ENCODE measurements at regions not wholly inside any gene's neighbourhood (a gene's known extent, or its start where the extent isn't known, plus 50 kb on each side); places are given as distances from the start of the nearest gene placed in this dataset.
A peak's percentile ranks its signal among the peaks of the same experiment; 100 is the strongest.
"Not testable (repeated sequence)": the region's sequence is repeated elsewhere in the genome, so short reads cannot be mapped to it uniquely, and the experiment has no call there.

DNA sequence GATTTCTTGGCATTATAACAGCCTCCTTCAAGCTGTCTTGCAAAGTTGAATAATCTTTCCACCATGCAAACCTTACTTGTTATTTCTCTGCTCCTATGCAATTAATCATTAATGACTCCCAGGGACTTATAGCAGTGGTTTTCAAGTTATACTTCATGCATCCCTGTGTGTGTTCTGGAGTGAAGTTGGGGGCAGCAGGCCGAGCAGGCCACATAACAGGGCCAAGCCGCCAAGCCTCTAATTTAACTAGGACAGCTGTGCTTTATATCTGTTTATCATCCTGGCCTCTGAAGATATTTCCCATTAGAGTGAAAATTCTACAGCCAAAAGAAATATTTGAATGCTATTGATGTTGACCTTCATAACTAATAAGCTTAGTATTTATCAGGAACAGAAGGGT lies 133.5 kb upstream of the PAK3 start:
- no peak for DNase-seq

DNA sequence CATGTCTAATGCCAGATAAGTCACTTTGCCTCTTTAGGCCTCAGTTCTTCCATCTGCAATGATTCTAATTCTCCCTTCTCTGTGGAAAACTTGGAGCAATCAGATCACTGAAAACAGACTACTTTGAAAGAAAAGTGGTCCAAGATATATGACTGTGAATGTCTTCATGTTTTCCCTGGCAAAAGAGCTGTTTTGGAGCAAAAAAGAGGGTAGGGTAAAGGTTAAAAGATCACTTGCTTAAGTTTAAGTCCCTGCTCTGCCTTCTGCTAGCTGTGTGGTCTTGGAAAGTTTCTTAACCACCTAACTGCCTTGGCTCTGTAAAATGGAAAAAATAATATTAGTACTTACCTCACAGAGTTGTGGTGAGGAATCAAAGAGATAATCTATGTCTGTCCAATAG lies 140.3 kb upstream of the PAK3 start:
- DNase-seq: no peak

DNA sequence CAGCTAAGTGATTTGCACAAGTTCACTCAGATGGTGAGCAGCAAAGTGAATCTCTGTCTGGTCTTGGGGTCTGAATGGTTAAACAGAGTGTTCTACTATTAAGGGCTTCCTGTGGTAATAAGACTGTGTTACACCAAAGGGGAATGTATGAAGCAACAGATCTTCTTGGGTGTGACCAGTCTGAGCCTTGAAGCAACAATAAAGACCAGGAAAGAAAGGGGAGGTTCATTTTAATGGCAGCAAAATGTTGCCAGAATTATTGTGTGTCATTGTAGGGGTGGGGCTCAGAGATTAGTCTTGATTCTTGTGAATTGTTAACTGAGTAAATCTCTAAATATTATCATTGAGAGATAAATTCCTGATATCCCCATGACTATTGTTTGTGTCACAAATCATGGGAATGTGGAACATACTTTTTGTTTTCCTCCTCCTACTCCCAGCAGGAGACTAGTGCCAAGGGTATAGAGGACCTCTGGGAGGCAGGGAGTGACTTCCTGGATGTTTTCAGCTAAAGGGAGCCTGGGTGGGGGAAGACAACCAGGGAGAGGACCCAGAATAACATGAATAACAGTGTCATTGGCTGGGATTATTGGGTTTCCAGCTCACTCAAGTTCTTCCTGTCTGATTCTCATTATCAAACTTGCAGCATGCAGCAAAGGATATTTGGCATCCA lies 141.4 kb upstream of the PAK3 start:
- DNase-seq: no peak

DNA sequence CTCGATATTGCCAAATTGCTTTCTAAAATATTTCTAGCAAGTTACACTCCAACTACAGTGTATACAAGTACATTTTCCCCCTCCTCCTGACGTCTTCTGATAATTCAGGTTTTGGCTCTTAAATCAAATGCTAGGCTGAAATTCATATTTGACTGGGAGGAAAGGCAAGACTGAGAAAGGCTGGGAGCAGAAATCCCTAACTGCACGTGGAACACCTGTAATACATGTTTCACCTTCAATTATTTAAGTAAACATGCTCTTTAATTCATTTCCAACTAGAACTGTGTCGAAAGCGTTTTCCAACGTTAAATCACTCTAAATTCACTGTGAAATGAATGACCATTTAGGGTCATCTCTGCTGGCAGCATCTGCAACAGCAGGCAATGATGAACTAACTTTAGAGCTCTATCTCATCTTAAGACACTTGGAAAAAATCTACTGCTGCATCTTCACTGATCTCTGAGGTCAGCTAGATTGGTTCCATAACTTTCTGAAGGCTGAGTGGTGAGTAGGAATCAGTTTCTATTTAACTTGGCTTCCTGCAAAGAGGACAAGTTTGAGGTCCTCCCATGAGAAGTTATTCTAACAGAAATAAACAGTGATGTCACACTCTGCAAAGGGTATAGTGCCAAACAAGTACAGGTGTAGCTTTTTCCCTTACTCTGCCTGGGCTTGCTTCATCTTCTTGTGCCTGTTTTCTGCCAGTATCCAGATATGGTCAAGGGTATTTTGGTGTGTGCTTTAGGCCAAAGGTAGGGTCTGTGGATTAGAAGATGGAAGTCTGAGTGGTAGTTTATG lies 144.3 kb upstream of the PAK3 start:
- DNase-seq: no peak

DNA sequence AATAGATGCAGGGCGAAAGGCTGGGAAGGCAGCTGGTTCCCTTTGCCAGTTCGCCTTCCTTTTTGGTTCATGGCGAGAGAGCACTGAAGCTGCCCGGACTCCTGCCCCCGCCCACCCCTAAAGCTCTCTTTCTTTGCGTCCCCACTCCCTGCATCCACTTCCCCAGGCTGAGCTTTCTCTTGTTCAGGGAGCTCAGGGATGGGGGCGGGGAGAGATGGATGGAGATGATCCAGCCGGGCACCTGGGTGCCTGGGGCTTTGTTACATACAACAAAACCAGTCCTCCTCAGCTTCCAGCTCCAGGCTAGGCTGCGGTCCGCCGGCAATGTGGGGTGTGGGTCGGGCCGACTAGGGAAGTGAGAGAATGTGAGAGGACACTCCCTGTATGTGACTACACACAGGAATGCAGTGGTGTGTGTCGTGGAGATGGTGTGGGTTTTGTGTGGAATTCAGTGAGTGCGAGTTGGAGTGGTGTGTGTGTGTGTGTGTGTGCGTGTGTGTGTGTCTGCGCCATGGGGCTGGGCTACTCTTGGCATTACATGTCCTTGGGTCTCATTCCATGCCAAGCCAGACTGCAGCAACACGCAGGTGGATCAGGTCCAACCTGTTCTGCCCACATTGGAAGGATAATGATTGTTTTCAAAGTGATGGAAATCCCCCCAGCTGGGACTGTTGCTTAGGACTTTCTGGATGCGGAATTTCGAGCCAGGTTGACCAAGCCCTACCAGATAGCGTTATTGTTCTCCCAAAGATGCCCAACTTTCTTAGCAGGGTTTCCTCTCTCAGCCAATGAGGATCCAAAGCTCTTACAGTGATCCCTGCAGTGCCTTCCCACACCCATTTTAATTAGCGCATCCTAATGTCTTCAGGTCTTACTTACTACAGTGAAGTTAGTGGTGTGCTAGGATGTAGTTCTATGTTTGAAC lies 149.4 kb upstream of the CHRDL1 start:
- no peak for DNase-seq

DNA sequence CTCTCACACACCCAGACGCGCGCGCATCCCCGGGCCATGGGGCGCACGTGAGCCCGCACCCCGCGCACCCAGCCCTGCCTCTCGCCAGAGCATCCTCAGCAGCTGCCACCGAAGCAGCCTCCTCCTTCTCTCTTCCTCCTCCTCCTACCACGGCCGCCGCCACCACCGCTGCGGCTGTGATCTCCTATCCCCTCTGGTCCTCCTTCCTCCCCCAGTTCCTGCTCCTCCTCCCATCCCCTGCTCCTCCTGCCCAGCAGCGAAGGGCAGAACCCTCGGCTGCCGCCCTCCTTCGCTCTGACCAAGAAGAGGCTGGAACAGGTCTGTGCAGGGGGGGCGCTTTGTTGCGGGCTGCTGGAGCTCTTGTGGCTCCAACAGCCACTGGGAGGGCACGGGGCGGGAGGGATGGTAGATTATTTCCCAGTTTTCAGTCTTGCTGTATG lies 148.7 kb upstream of the CHRDL1 start:
- no peak for DNase-seq

DNA sequence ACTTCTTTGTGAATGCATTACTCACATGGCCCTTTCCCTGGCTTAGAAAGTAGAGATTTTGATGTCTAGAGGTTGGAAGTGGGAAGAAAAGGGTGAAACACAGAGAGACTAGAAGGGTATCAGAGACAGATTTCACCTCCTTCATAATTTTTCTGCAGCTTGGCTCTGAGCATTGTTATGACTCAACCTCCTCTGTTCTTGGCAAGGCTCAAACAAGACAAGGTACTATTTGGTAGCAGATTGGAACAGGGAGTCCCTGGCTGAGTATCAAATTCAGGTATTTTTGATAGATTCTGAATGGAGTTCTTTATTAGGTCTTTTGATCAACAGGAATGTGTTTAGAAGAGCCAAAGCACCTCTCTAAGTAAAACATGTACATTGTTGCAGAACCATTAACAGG lies 146.3 kb upstream of the CHRDL1 start:
- DNase-seq: no peak

DNA sequence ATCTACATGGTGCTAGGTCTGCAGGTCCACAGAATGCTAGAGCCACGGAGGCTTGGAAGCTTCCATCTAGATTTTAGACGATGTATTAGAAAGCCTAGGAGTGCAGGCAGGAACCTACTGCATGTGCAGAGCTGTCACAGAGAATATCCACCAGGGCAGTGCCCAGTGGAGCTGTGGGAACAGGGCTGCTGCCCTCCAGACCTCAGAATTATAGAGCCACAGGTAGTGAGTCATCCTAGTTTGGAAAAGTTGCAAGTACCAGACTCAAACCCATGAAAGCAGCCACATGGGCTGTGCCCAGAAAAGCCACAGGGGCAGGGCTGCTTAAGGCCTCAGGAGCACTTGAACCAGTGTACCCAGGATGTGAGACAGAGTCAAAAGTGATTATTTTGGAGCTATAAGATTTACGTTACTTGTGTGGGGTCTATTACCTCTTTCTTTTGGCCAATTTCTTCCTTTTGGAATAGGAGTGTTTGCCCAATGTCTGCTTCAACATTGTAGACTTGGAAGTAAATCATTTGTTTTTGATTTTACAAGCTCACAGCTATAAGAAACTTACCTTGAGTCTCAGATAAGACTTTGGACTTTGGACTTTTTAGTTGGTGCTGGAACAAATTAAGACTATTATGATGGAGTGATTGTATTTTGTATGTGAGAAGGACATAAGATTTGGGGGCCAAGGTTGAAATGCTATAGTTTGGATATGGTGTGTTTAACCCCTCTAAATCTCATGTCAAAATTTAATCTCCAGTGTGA lies 143.5 kb upstream of the CHRDL1 start:
- DNase-seq: no peak

DNA sequence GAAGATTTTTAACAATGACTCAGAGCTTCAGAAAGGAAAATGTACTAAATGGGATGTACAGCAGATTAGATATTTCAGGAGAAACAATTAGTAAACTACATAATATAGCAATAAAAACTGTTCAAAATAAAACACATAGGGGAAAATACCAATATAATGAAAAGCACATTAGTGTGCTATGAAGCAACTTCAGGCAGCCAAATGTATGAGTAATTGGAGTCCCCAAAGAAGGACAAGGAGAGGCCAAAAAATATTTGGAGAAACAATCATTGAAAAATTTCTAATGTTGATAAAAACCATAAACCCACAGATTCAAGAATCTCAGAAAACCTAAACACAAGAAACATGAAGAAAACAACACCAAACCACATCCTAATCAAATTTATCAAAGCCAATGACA lies 129.3 kb upstream of the CHRDL1 start:
- DNase-seq: no peak

DNA sequence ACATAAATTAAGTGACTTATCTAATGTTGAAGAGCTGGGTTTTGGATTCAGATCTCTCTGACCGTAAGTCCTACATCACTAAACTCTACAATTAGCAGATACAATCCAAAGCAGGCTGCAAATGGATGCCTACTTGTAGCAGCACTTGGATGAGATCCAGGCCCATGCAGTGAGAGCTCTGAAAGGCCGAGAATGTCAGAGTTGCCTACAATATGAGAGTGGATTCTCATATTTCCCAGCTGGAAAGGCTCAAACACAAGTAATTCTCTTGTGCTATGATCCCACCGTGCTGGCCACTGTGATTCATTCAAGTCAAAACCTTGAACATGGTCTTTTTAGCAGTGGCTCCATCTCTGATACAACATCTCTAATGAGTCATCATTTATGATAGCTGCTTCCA lies 125.4 kb upstream of the CHRDL1 start:
- DNase-seq: peak; percentile 29

DNA sequence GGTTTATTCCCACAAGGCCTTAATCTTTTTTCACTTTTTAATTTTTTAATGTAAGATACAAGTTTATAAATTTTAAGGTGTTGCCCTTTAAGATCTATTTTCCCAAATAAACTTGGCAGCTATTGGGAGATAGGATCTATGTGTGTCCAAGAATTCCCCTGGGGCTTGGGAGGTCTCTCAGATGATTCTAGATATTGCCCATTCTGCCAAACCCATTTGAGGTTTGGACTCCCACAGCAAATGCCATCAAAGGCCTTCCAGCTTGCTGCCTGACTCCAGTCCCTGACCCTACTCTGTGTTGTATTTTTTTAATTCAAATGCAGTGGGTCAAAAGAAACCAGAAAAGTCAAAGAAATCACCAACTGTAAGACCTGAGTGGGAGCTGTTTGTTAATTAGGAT lies 120.0 kb upstream of the CHRDL1 start:
- DNase-seq: no peak

DNA sequence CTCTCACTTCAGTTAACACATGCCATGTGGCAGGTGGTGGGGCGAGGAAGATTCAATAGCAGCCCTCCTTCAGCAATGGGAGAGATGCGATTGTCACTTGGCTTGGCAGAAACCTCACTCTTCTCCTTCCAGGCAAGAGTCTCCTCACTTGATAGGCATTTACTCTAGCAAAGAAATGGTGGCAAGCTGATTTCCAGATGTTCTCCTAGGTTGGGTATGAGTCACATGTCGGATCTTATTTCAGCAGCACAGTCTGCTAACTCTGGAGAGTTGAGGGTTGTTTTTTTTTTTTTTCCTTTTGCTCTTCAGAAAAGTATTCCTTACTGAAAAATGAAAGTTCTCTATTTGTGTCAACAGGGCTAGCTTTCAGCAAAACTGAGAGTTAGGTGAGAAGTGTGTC lies 119.5 kb upstream of the CHRDL1 start:
- DNase-seq: peak; percentile 79

DNA sequence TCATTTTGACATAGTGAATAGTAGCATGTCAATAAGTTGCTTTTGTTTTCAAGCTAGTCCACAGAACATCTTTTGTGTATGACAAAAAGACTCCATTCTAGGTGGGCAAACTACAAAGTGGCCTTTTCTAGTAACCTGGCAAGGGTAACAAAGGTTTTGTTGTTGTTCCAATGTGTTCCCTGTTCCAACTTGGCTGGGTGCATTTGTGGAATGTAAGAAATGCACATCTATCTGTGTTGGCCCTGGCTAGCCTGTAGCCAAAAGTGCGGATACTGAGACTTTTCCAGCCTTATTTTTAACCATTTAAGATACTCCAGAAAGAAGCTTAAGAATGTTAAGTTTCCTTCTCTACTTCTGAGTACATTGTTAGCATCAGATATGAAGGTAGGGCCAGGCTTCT lies 118.7 kb upstream of the CHRDL1 start:
- DNase-seq: no peak

DNA sequence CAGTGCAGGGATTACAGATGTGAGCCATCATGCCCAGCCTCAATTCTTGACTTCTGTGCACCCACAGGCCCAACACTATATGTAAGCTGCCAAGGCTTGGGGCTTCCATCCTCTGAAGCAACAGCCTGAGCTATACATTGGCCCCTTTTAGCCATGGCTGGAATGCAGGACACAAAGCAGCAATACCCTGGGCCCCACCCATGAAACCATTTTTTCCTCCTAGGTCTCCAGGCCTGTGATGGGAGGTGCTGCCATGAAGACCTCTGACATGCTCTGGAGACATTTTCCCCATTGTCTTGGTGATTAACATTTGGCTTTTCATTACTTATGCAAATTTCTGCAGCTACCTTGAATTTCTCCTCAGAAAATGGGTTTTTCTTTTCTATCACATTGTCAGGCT lies 109.1 kb upstream of the CHRDL1 start:
- not testable (repeated sequence) for DNase-seq

DNA sequence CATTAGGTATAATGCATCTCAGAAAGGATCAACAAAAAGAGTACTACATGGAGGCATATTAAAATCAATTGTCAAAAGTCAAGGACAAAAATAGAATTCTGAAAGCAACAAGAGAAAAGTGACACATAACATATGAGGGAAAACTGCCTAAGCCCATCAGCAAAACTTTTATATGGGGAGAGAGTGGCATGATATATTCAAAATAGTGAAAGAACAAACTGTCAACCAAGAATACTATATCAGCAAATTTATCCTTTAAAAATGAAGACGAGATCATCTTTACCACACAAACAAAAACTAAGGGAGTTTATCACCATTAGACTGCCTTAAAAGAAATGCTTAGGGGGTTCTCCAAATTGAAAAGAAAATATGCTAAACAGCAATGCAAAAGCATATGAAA lies 86.4 kb upstream of the CHRDL1 start:
- no peak for DNase-seq

DNA sequence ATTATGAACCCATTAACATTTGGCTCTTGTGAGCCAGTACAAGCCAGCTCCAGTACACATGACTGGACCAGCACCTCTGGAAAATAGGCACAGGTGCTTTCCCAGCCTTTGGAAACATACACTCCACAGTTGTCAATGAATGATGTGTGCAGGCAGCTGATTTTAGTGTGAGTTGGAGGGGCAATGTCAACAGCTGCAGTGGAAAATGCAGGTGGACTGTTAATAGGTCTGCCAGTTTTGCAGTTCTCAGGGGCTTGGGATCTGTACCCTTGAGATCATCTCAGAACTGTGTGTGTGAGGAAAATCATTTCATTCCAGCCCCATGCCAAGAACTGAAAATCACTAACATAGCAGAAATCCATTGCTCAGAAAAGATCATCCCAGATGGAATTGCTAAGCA lies 81.7 kb upstream of the CHRDL1 start:
- no peak for DNase-seq

DNA sequence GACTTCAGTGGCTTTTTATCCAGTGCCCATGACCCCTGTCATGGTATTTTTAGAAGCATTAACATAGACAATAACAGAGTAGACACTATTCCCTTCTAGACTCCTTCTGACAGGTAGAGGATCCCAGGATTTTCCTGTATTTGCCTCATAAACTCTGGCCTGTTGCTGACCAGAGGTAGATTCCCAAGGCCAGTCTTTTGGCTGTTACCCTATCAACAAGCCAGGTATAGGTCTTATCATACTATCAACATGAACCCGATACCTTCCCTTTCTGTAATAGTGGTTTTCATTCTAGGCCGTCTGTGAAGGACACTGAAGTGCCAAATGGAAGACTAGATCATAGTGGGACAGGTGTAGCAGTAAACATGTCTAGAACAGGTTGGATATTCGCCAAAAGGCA lies 76.2 kb upstream of the CHRDL1 start:
- DNase-seq: no peak

DNA sequence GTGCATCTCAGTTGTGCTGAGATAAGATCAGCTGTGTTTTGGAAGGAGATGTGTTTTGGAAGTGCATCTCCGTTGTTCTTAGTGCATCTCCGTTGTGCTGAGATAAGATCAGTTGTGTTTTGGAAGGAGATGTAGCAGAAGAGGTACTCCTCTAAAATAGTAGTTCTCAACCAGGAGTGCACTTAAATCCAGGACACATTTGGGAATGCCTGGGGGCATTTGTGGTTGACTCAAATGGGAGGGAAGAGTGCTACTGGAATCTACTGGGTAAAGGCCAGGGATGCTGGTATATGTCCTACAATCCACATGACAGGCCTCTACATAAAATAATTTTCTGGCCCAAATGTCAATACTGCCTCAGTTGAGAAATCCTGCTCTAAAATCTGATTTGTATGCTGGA lies 70.8 kb upstream of the CHRDL1 start:
- DNase-seq: no peak

DNA sequence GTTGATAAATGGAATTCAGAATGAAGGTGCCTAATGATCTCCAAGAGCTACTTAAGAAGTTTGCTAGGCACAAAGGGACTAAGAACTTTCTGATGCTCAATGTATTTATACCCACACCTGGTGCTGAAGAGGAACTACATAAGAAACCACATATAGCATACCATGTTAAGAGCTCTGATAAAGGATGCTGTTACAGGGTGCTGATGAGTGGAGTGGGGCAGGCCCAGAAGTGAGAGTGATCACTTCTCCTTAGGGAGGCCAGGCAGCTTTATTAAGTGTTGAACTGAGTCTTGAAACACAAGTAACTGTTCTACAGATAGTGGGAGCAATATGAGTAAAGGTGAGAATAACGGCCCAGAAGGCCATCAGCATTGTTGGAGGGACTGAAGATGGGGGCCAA lies 68.3 kb upstream of the CHRDL1 start:
- no peak for DNase-seq

DNA sequence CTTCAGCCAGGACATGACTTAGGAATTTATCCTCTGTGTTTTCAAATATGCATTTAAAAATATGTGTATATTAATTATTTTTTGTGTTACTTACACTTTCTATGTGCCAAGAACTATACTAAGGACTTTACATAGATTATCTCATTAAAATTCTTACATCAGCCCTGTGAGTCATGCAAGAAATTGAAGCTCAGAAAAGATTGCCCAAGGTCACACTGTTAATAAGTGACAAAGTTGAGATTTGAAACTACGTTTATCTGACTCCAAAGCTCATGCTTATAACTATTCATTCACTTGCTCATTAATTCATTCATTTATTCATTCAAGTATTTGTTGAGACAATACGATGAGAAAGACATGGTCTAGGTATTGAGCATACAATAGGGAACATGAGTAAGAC lies 62.9 kb upstream of the CHRDL1 start:
- no peak for DNase-seq

DNA sequence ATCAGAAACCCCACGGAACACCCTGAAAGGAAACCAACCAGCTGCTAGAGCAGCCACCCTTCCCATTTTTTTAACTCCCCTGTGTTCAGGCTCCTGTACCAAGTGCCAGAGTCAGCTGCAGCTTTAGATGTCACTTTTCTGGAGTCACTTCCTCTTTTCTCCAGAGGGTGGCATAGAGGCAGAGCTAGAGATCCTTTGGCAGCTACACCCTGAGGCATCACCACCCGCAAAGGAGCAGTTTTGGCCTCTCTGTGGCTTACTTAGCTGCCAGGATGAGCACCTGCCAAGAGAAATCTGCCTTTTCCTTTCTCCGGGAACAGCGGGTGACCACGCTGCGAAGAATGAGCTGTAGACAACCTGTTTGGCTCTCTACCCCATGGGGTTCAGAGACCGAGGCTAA lies 58.0 kb upstream of the CHRDL1 start:
- peak; percentile 10 for DNase-seq

DNA sequence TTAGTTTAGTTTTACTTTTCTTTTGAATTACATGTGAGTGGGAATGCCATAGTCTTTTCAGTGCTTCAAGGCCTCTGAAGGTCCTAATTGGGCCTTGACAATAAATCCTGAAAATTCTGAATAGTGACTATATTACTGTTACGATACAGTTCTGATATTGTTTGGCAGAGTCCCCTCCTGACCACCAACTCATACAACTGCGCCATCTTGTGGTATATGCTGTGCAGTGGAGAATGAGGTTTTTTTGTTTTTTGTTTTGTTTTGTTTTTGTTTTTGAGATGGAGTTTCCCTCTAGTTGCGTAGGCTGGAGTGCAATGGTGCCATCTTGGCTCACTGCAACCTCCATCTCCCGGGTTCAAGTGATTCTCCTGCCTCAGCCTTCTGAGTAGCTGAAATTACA lies 56.6 kb upstream of the CHRDL1 start:
- no peak for DNase-seq

DNA sequence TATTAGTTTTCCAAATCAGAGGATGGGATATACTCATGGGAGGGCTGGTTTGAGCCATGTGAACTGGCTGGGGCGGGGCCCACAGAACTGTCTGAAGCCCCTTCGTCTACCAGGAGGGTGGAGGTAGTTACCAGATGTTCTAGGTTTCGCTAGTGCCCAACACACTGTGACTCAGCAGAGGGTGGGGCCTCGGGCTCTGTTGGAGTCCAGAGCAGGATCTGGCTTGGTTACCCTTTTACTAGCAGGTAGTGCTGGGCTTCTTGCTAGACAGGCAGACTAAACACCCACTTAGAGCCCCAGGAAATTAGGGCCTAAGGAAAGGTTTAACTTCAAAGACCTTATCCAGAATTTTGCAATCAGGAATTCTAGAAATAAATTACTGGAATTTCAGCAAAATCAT lies 56.2 kb upstream of the CHRDL1 start:
- DNase-seq: peak; percentile 22

All from HCEC 1CT (cell line).